ENCODE measurements at regions not wholly inside any gene's neighbourhood (a gene's known extent, or its start where the extent isn't known, plus 50 kb on each side); places are given as distances from the start of the nearest gene placed in this dataset.

- POLR2A ChIA-PET = no interaction called here
- Histone ChIP-seq H2AFZ (ENCODE audit: low read depth, low read length) (no peak overlapping the region), H3K4me1 (ENCODE audit: control insufficient read depth, extremely low read depth, insufficient read depth, low read length) (no peaks in the 10 kb centered on the region), H4K20me1 (replicated peaks; ENCODE audit: control insufficient read depth, extremely low read depth, insufficient read depth, low read length) (no peaks in the 10 kb centered on the region), H3K36me3 (ENCODE audit: control insufficient read depth in 2 of 2, extremely low read depth in 1 of 2, insufficient read depth in 2 of 2, low read length in 2 of 2) (no peaks in the 10 kb centered on the region), H3K27ac (ENCODE audit: insufficient read depth, low read depth, low read length) (no peak overlapping the region), H3K4me2 (ENCODE audit: insufficient read depth, low read length) (no peak overlapping the region), H3K27me3 (ENCODE audit: control insufficient read depth in 2 of 2, insufficient read depth in 2 of 2, low read length in 2 of 2) (no peaks in the 10 kb centered on the region), H3K9me3 (replicated peaks; ENCODE audit: control insufficient read depth, insufficient read depth, low read length) (no peaks in the 10 kb centered on the region), H3K9ac (replicated peaks; ENCODE audit: extremely low read depth, insufficient read depth, low read length) (no peak overlapping the region), H3K4me3 (replicated peaks in 1 of 3; ENCODE audit: insufficient read depth in 1 of 3, low read depth in 1 of 3, low read length in 3 of 3) (no peak overlapping the region), H3K79me2 (ENCODE audit: control insufficient read depth, insufficient read depth, low read length) (no peaks in the 10 kb centered on the region), H3K9me1 (replicated peaks; ENCODE audit: control insufficient read depth, extremely low read depth, insufficient read depth, low read length) (no peaks in the 10 kb centered on the region)
- no peak for TF ChIP-seq JUN (IDR thresholded peaks at IDR 0.05; ENCODE audit: borderline replicate concordance, insufficient read depth, insufficient read length, low read depth)
- TF ChIP-seq FOS (IDR thresholded peaks at IDR 0.05; ENCODE audit: borderline replicate concordance, insufficient read depth, low read length) = no peak
- TF ChIP-seq CTCF (IDR thresholded peaks at IDR 0.05; ENCODE audit: extremely low read depth in 1 of 2, insufficient read depth in 1 of 2, low read depth in 1 of 2, low read length in 2 of 2) = no peak
- no peak for TF ChIP-seq POLR2AphosphoS5 (IDR thresholded peaks at IDR 0.05; ENCODE audit: insufficient read depth, low read depth, low read length)
- TF ChIP-seq MYC (IDR thresholded peaks at IDR 0.05; ENCODE audit: low read depth, low read length) = no peak
- TF ChIP-seq MAX (IDR thresholded peaks at IDR 0.05; ENCODE audit: insufficient read depth, insufficient read length) = no peak
- no peak for TF ChIP-seq EZH2 (IDR thresholded peaks at IDR 0.05; ENCODE audit: borderline replicate concordance, low read depth, low read length, severe bottlenecking)
- TF ChIP-seq POLR2A (IDR thresholded peaks at IDR 0.05; ENCODE audit: low read depth, low read length) = no peak
- no peak for TF ChIP-seq GATA2 (IDR thresholded peaks at IDR 0.05; ENCODE audit: insufficient read depth, insufficient read length, low read depth, low read length)
- CTCF ChIA-PET = no interaction called here
- dilution Hi-C loops (cut with MboI; ENCODE audit: extremely low pct_ligation_motif_present, low sequenced_read_pairs) (no loop called here), intact Hi-C loops (cut with micrococcal nuclease) (no loop called here)
- FAIRE-seq (no peak), DNase-seq (ENCODE audit: low read depth, low spot score) (no peak)
- no TSS peak for BruUV-seq (replicated peaks)
Measured at GRCh38 chr3:68363796-68364195, 568.6 kb downstream of the TAFA4 start.

Data from endothelial cell of umbilical vein (primary cell).